Uterus (tissue), 3 donors: ENCODE measurements at regions not wholly inside any gene's neighbourhood (a gene's known extent, or its start where the extent isn't known, plus 50 kb on each side); places are given as distances from the start of the nearest gene placed in this dataset.

Experiments
- DNase-seq, 2 donors: peaks; one replicate each; pipeline ENCODE4 v3.0.0-alpha.2; 2019 to 2020
- H3K27ac ChIP-seq, 2 donors: fragments of 200-600 bp; sonication (generic); 1 replicate in 1 of 2; 2 replicates in 1 of 2; pipeline ENCODE4 v1.5.1; 2016 to 2018
- H3K27me3 ChIP-seq, 2 donors: fragments of 200-600 bp; sonication (generic); one replicate each; pipeline ENCODE4 v1.5.1; 2018 to 2019; ENCODE audit warnings: control low read depth in 1 of 2
- H3K36me3 ChIP-seq, 2 donors: fragments of 200-600 bp; sonication (generic); one replicate each; pipeline ENCODE4 v1.5.1; 2019; ENCODE audit warnings: control low read depth in 1 of 2
- H3K4me1 ChIP-seq, 2 donors: fragments of 200-600 bp; sonication (generic); one replicate each; pipeline ENCODE4 v1.5.1; 2018 to 2019; ENCODE audit warnings: control low read depth in 1 of 2
- H3K4me3 ChIP-seq, 2 donors: fragments of 200-600 bp; sonication (generic); 1 replicate in 1 of 2; 2 replicates in 1 of 2; pipeline ENCODE4 v1.5.1; 2018 to 2019; ENCODE audit warnings: mild to moderate bottlenecking in 1 of 2
- H3K9me3 ChIP-seq, 2 donors: fragments of 200-600 bp; sonication (generic); one replicate each; pipeline ENCODE4 v1.5.1; 2019; ENCODE audit warnings: control low read depth in 1 of 2
- CTCF ChIP-seq, 4 experiments: fragments of 200-600 bp in 2 of 4; fragments of 450-650 bp in 2 of 4; sonication (generic) in 2 of 4; IDR thresholded peaks; one replicate each; pipeline ENCODE4 v1.5.1; 2016 to 2019; ENCODE audit warnings: antibody characterized with exemption in 4 of 4, mild to moderate bottlenecking in 2 of 4, moderate library complexity in 1 of 4
- POLR2A ChIP-seq, 2 donors: fragments of 450-650 bp; IDR thresholded peaks; one replicate each; pipeline ENCODE4 v1.6.1; 2016; ENCODE audit warnings: antibody characterized with exemption in 2 of 2, mild to moderate bottlenecking in 1 of 2, moderate library complexity in 1 of 2
- intact Hi-C: fragments of 100-400 bp; cut with DNase I; formaldehyde crosslinking; loops from one replicate; pipeline ENCODE4 v1.15.1; 2023; ENCODE audit warnings: low total_unique reads
- donor health status: DM: yes; HTN: yes; CAD: no.

GRCh38 chr7:73970801-73971229 lies 57.2 kb upstream of the ELN start:
- Histone ChIP-seq H3K27ac (no peak overlapping the region), H3K4me1 (no peaks in the 10 kb centered on the region), H3K36me3 (no peaks in the 10 kb centered on the region), H3K27me3 (no peaks in the 10 kb centered on the region), H3K9me3 (no peaks in the 10 kb centered on the region), H3K4me3 (no peak overlapping the region)
- intact Hi-C loops: no loop called here
- DNase-seq: no peak
- TF ChIP-seq POLR2A (IDR thresholded peaks at IDR 0.05) (no peak), CTCF (IDR thresholded peaks at IDR 0.05) (no peak)

GRCh38 chr7:73971322-73971703 lies 56.7 kb upstream of the ELN start:
- H3K4me1 ChIP-seq: no peaks in the 10 kb centered on the region
- DNase-seq: no peak
- H3K36me3 ChIP-seq: no peaks in the 10 kb centered on the region
- no peak overlapping the region for H3K27ac ChIP-seq
- intact Hi-C loops: no loop called here
- H3K4me3 ChIP-seq: no peak overlapping the region
- H3K27me3 ChIP-seq: no peaks in the 10 kb centered on the region
- TF ChIP-seq POLR2A (IDR thresholded peaks at IDR 0.05) (no peak), CTCF (IDR thresholded peaks at IDR 0.05) (no peak)
- H3K9me3 ChIP-seq: no peaks in the 10 kb centered on the region

GRCh38 chr7:73971704-73972341 lies 56.1 kb upstream of the ELN start:
- no peak for TF ChIP-seq CTCF (IDR thresholded peaks at IDR 0.05)
- intact Hi-C loops: no loop called here
- Histone ChIP-seq H3K9me3 (no peaks in the 10 kb centered on the region), H3K4me1 (peaks cover 0 to under 1% of the 10 kb centered on the region in 2 donors), H3K4me3 (no peak overlapping the region), H3K27ac (no peak overlapping the region), H3K27me3 (no peaks in the 10 kb centered on the region), H3K36me3 (no peaks in the 10 kb centered on the region)
- DNase-seq: no peak

- Histone ChIP-seq H3K4me3 (no peak overlapping the region), H3K4me1 (peaks cover 0 to 8% of the 10 kb centered on the region in 2 donors), H3K36me3 (no peaks in the 10 kb centered on the region), H3K27me3 (no peaks in the 10 kb centered on the region), H3K9me3 (no peaks in the 10 kb centered on the region), H3K27ac (no peak overlapping the region)
- intact Hi-C loops: no loop called here
- TF ChIP-seq CTCF (IDR thresholded peaks at IDR 0.05): no peak
- no peak for DNase-seq
These were observed 55.4 kb upstream of the ELN start for GRCh38 chr7:73972614-73973013.

GRCh38 chr7:73973091-73973490 lies 54.9 kb upstream of the ELN start:
- H3K4me1 ChIP-seq: peaks cover 0 to 13% of the 10 kb centered on the region in 2 donors
- H3K27ac ChIP-seq: no peak overlapping the region
- no peaks in the 10 kb centered on the region for H3K9me3 ChIP-seq
- H3K27me3 ChIP-seq: no peaks in the 10 kb centered on the region
- H3K4me3 ChIP-seq: no peak overlapping the region
- TF ChIP-seq CTCF (IDR thresholded peaks at IDR 0.05) (no peak), POLR2A (IDR thresholded peaks at IDR 0.05) (no peak)
- no peak for DNase-seq
- no peaks in the 10 kb centered on the region for H3K36me3 ChIP-seq
- intact Hi-C loops: no loop called here
